Esophagus (tissue), 2 donors: ENCODE measurements at regions not wholly inside any gene's neighbourhood (a gene's known extent, or its start where the extent isn't known, plus 50 kb on each side); places are given as distances from the start of the nearest gene placed in this dataset.
"Not testable (repeated sequence)": the region's sequence is repeated elsewhere in the genome, so short reads cannot be mapped to it uniquely, and the experiment has no call there.

Experiments
- H3K27ac ChIP-seq, 2 donors: one replicate each; pipeline ENCODE4 v1.5.1; 2013; ENCODE audit warnings: low read depth in 2 of 2, mild to moderate bottlenecking in 2 of 2, inconsistent platforms in 1 of 2, low read length in 1 of 2, moderate library complexity in 1 of 2
- H3K27me3 ChIP-seq, 2 donors: one replicate each; pipeline ENCODE4 v1.6.1; 2013; ENCODE audit warnings: low read length in 2 of 2, control low read depth in 1 of 2, mild to moderate bottlenecking in 1 of 2; ENCODE audit not compliant: insufficient read depth in 2 of 2, control insufficient read depth in 1 of 2
- H3K36me3 ChIP-seq, 2 donors: one replicate each; pipeline ENCODE4 v1.6.1; 2013; ENCODE audit warnings: low read length in 1 of 2; ENCODE audit not compliant: control insufficient read depth in 2 of 2, insufficient read depth in 2 of 2
- H3K4me1 ChIP-seq, 2 donors: one replicate each; pipeline ENCODE4 v1.6.1; 2013; ENCODE audit warnings: low read length in 1 of 2; ENCODE audit not compliant: control insufficient read depth in 2 of 2, insufficient read depth in 2 of 2
- H3K4me3 ChIP-seq, 2 donors: one replicate each; pipeline ENCODE4 v1.5.1; 2013; ENCODE audit warnings: low read length in 2 of 2, mild to moderate bottlenecking in 2 of 2, low read depth in 1 of 2, moderate library complexity in 1 of 2
- H3K9me3 ChIP-seq, 2 donors: one replicate each; pipeline ENCODE4 v1.6.1; 2013; ENCODE audit warnings: mild to moderate bottlenecking in 2 of 2, low read depth in 1 of 2, low read length in 1 of 2, moderate library complexity in 1 of 2; ENCODE audit not compliant: control insufficient read depth in 2 of 2, insufficient read depth in 1 of 2
- WGBS, 2 donors: extraction: QIAGEN DNeasy Blood & Tissue Kit; methylation state at CpG; one replicate each; pipeline ENCODE4 v1.1.7; 2013; 5-methylcytosine and 5-hydroxymethylcytosine counted together
- donor health status: healthy with polysubstance abuse.
- donor health status: Bipolar disorder and iron deficiency.

- H3K36me3 ChIP-seq: no peaks in the 10 kb centered on the region
- no peaks in the 10 kb centered on the region for H3K4me1 ChIP-seq
- no peak overlapping the region for H3K4me3 ChIP-seq
- no peaks in the 10 kb centered on the region for H3K27me3 ChIP-seq
- WGBS, 2 donors: 73 to 76% methylated on average over 3 of the region's 3 CpGs
- no peak overlapping the region for H3K27ac ChIP-seq
- peaks cover 7 to 9% of the 10 kb centered on the region in 2 donors for H3K9me3 ChIP-seq
Observed at GRCh38 chr9:93761822-93762221, 185.4 kb downstream of the PHF2 start.

GRCh38 chr9:93750045-93750444 lies 173.7 kb downstream of the PHF2 start:
- H3K27ac ChIP-seq: no peak overlapping the region
- H3K36me3 ChIP-seq: no peaks in the 10 kb centered on the region
- 65% methylated on average over 2 of the region's 2 CpGs for WGBS, 2 donors
- H3K9me3 ChIP-seq: peaks cover 7% of the 10 kb centered on the region in 2 donors
- H3K27me3 ChIP-seq: no peaks in the 10 kb centered on the region
- no peak overlapping the region for H3K4me3 ChIP-seq
- no peaks in the 10 kb centered on the region for H3K4me1 ChIP-seq

- H3K4me3 ChIP-seq, H3K27me3 ChIP-seq, H3K36me3 ChIP-seq, H3K9me3 ChIP-seq, H3K4me1 ChIP-seq, H3K27ac ChIP-seq: not testable (repeated sequence)
- 98 to 100% methylated on average over 1 of the region's 1 CpG for WGBS, 2 donors
Observed at GRCh38 chr9:93748827-93749226, 172.4 kb downstream of the PHF2 start.

GRCh38 chr9:93731963-93732362 lies 155.6 kb downstream of the PHF2 start:
- Histone ChIP-seq H3K4me3 (no peak overlapping the region), H3K27ac (no peak overlapping the region), H3K9me3 (no peaks in the 10 kb centered on the region), H3K36me3 (no peaks in the 10 kb centered on the region), H3K4me1 (no peaks in the 10 kb centered on the region), H3K27me3 (peaks cover 0 to 9% of the 10 kb centered on the region in 2 donors)
- 50 to 68% methylated on average over 1 of the region's 1 CpG for WGBS, 2 donors

- Histone ChIP-seq H3K4me3 (no peak overlapping the region), H3K9me3 (no peaks in the 10 kb centered on the region), H3K36me3 (no peaks in the 10 kb centered on the region), H3K4me1 (no peaks in the 10 kb centered on the region), H3K27me3 (peaks cover 0 to 9% of the 10 kb centered on the region in 2 donors), H3K27ac (no peak overlapping the region)
- WGBS, 2 donors: 24 to 28% methylated on average over 8 of the region's 8 CpGs
Observed at GRCh38 chr9:93730648-93731047, 154.3 kb downstream of the PHF2 start.

- 39% methylated on average over 11 of the region's 11 CpGs for WGBS, 2 donors
- Histone ChIP-seq H3K27ac (no peak overlapping the region), H3K4me1 (no peaks in the 10 kb centered on the region)
Observed at GRCh38 chr9:93730217-93730616, 153.8 kb downstream of the PHF2 start.

More at GRCh38 chr9:93730217-93730616, 153.8 kb downstream of the PHF2 start:
- Histone ChIP-seq H3K27me3 (peaks cover 0 to 9% of the 10 kb centered on the region in 2 donors), H3K4me3 (no peak overlapping the region), H3K9me3 (no peaks in the 10 kb centered on the region), H3K36me3 (no peaks in the 10 kb centered on the region)
